Osteocyte (in vitro differentiated cells): ENCODE measurements at regions not wholly inside any gene's neighbourhood (a gene's known extent, or its start where the extent isn't known, plus 50 kb on each side); places are given as distances from the start of the nearest gene placed in this dataset.
"Not testable (repeated sequence)": the region's sequence is repeated elsewhere in the genome, so short reads cannot be mapped to it uniquely, and the experiment has no call there.

Experiments used
- DNase-seq: peaks from one replicate; pipeline ENCODE4 v3.0.0; 2021; ENCODE audit warnings: mixed read lengths; ENCODE audit not compliant: unreplicated experiment; ENCODE audit errors: extremely low spot score
- H3K27ac Mint-ChIP-seq: one replicate; pipeline ENCODE4 v1.8.0; 2021; ENCODE audit warnings: mild to moderate bottlenecking, mixed read lengths; ENCODE audit not compliant: unreplicated experiment
- H3K27me3 Mint-ChIP-seq: one replicate; pipeline ENCODE4 v1.8.0; 2021; ENCODE audit warnings: mixed read lengths; ENCODE audit not compliant: unreplicated experiment
- H3K36me3 Mint-ChIP-seq: one replicate; pipeline ENCODE4 v1.8.0; 2021; ENCODE audit warnings: mixed read lengths; ENCODE audit not compliant: unreplicated experiment
- H3K4me1 Mint-ChIP-seq: one replicate; pipeline ENCODE4 v1.8.0; 2021; ENCODE audit warnings: mixed read lengths; ENCODE audit not compliant: unreplicated experiment
- H3K4me3 Mint-ChIP-seq: one replicate; pipeline ENCODE4 v1.8.0; 2021; ENCODE audit warnings: mild to moderate bottlenecking, moderate library complexity, mixed read lengths; ENCODE audit not compliant: unreplicated experiment
- H3K9me3 Mint-ChIP-seq: one replicate; pipeline ENCODE4 v1.8.0; 2021; ENCODE audit warnings: mixed read lengths; ENCODE audit not compliant: unreplicated experiment
- CTCF ChIP-seq: fragments of 200-600 bp; sonication (generic); IDR thresholded peaks from 2 replicates; pipeline ENCODE4 v1.5.0; 2021; ENCODE audit warnings: antibody characterized with exemption, mild to moderate bottlenecking, moderate library complexity

DNA sequence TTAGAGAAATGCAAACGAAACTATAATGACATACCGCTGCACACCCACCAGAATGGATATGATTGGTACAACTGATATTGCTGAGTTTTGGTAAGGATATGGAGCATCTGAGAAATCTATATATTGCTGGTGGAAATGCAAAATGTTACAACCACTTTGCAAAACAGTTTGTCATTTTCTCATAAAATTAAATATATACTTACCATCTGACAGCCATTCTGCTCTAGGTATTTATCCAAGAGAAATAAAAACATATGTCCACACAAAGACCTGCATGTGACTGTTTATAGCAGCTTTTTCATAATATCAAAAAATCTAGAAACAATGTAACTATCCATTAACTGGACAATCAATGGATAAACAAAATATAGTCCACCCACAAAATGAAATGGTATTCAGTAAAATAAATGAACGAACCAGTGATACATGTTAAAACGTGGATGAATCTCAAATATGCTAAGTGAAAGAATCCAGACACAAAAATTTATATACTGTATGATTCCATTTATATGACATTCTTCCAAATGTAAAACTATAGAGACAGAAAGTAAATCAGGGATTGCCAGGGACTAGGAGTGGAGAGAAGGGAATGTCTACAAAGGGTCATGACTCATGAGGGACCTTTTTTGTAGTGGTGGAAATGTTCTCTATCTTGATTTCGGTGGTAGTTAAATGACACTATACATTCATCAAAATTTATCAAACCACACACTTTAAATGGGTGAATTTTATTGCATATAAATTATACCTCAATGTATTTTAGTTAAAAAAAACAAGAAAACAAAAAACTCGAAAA is 312.0 kb upstream of the GLI3 start:
- peaks cover 3% of the 10 kb centered on the region for H3K27me3 Mint-ChIP-seq
- no peak for DNase-seq
- peaks cover 4% of the 10 kb centered on the region for H3K36me3 Mint-ChIP-seq
- H3K27ac Mint-ChIP-seq: no peak overlapping the region
- H3K4me1 Mint-ChIP-seq: peaks cover 25% of the 10 kb centered on the region
- H3K9me3 Mint-ChIP-seq: peaks cover 22% of the 10 kb centered on the region
- no peak overlapping the region for H3K4me3 Mint-ChIP-seq
- no peak for TF ChIP-seq CTCF

DNA sequence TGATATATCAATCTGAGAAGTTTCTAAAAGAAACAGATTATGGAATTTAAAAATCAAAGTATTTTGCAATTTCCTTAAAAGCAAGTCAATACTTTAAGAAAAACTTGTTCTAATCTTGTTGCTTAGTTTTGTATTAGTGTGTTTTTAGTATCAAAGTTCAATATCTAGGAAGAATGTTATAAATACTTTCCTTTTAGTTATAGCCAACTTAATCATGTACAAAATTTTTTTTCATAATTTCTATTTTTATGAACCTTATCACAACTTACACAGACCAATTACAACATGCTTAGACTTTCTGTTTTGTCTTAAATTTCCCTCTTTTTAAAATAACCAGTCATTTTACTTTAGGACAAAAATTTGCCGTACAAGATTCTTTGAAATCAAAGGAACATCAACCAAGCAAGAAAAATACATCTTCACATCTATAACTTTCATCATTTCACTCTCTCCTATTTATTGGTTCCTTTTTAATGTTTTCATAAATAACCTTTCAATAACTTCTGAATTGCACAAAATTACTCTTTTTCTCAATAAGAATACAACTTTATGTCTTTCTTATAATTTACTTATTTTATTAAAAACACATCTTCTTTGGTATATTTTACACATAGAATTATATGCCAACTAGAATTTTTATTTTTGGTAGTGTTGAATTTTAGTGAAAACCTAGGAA is 308.2 kb upstream of the GLI3 start:
- Mint-ChIP-seq H3K36me3 (peaks cover 3% of the 10 kb centered on the region), H3K4me1 (peaks cover 12% of the 10 kb centered on the region)
- no peak for TF ChIP-seq CTCF

DNA sequence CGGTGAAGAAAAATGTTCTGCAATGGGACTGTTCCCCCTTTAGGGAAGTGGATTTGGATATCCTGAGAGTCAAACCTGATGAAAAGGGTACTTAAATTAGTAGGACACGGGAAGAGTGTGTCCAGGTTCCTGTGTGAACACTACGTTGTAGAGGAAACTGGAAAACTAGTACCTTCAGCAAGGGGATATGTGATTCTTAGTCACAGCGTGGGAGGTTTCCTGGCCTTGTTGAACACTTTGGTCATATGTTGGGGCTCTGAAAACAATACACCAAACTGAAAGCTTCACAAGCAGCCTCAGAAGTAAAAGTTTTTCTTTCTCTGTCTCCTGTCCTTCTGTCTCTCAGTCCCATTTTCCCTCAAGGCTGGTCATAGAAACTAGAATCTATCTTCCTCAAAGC is 306.9 kb upstream of the GLI3 start:
- H3K4me1 Mint-ChIP-seq: peaks cover under 1% of the 10 kb centered on the region
- peaks cover 3% of the 10 kb centered on the region for H3K36me3 Mint-ChIP-seq
- DNase-seq: no peak
- H3K4me3 Mint-ChIP-seq: no peak overlapping the region
- TF ChIP-seq CTCF: no peak
- no peak overlapping the region for H3K27ac Mint-ChIP-seq
- peaks cover 18% of the 10 kb centered on the region for H3K9me3 Mint-ChIP-seq
- H3K27me3 Mint-ChIP-seq: peaks cover 2% of the 10 kb centered on the region

More for the DNA sequence above, 308.2 kb upstream of the GLI3 start:
- H3K9me3 Mint-ChIP-seq: peaks cover 18% of the 10 kb centered on the region
- H3K4me3 Mint-ChIP-seq: no peak overlapping the region
- H3K27ac Mint-ChIP-seq: no peak overlapping the region
- DNase-seq: no peak
- H3K27me3 Mint-ChIP-seq: no peaks in the 10 kb centered on the region

DNA sequence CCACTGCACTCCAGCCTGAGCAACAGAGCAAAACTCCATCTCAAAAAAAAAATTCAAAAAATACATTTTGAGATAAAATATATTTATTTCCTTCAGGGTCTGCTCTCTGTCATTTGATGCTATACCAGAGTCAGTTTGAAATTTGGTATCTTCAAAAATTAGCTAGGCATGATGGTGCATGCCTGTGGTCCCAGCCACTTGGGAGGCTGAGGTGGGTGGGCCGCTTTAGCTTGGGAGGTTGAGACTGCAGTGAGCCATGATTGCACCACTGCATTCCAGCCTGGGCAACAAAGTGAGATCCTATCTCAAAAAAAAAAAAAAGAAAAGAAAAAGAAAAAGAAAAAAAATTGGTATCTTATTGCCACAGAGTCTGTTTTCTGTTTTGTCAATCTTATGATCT is 305.4 kb upstream of the GLI3 start:
- not testable (repeated sequence) for H3K4me1 Mint-ChIP-seq, H3K4me3 Mint-ChIP-seq, DNase-seq, H3K36me3 Mint-ChIP-seq, H3K27ac Mint-ChIP-seq
- Mint-ChIP-seq H3K27me3 (peaks cover 12% of the 10 kb centered on the region), H3K9me3 (peaks cover 18% of the 10 kb centered on the region)

GRCh38 chr7:42534441-42534840 is 297.4 kb upstream of the GLI3 start:
- Mint-ChIP-seq H3K27ac (no peak overlapping the region), H3K4me3 (no peak overlapping the region), H3K4me1 (no peaks in the 10 kb centered on the region), H3K36me3 (peaks cover 5% of the 10 kb centered on the region), H3K27me3 (peaks cover 39% of the 10 kb centered on the region), H3K9me3 (peaks cover 35% of the 10 kb centered on the region)
- TF ChIP-seq CTCF: no peak
- no peak for DNase-seq
